Medulla oblongata (tissue), 1 donor: ENCODE measurements at regions not wholly inside any gene's neighbourhood (a gene's known extent, or its start where the extent isn't known, plus 50 kb on each side); places are given as distances from the start of the nearest gene placed in this dataset.
"Not testable (repeated sequence)": the region's sequence is repeated elsewhere in the genome, so short reads cannot be mapped to it uniquely, and the experiment has no call there.

Source experiments
- DNase-seq: peaks from one replicate; pipeline ENCODE4 v3.0.0-alpha.2; 2015; ENCODE audit errors: extremely low spot score

DNA sequence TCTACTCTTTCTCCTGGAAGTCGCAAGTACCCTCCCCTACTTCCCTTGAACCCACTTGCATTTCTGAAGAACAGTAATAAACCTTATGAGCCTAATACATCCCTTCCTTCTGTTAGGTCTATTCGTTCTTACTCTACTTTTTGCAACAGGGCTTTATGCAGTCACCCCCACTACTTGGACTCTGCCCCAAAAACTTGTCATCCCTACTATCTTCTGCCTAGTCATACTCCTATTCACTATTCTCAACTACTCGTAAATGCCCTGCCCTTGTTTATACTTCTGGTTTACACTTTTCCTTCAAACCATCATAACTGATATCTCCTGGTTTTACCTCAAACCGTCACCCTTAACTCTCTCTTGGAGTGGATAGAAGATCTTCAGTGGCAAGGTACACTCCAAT lies 55.2 kb upstream of the SLIT2 start:
- DNase-seq = no peak

DNA sequence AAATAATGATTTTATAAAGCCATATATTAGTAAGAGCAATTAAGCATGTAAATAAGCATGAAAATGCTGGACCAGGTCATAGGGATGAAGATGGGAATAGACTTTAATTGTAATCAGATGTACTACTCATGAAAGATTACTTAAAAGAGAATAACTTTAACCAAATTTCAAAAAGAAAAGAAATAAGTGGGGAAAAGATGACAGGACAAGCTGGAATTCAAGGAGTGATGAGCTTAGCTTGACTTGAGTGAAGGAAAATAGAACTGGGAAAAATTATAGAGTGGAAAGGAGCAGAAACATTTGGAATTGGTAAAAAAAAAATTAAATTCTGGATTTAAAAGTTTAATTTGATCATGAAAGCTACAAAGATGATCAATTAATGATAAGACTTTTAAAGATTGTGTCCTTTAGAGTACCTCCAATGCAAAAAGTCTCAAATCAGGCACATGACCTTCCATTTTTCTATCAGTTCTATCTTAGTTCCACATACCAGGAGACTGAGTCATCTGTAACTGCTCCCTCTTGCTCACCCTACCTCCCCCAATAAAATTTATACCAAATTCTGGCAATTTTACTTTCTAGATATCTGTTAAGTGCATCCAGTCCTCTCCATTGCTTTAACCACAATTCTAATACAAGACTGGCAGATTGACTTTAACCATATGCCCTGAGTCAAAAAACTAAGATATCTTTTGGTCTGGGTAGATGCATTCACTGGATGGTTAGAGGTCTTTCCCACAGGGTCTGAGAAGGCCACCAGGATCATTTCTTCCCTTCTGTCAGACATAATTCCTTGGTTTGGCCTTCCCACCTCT lies 56.4 kb upstream of the SLIT2 start:
- no peak for DNase-seq

DNA sequence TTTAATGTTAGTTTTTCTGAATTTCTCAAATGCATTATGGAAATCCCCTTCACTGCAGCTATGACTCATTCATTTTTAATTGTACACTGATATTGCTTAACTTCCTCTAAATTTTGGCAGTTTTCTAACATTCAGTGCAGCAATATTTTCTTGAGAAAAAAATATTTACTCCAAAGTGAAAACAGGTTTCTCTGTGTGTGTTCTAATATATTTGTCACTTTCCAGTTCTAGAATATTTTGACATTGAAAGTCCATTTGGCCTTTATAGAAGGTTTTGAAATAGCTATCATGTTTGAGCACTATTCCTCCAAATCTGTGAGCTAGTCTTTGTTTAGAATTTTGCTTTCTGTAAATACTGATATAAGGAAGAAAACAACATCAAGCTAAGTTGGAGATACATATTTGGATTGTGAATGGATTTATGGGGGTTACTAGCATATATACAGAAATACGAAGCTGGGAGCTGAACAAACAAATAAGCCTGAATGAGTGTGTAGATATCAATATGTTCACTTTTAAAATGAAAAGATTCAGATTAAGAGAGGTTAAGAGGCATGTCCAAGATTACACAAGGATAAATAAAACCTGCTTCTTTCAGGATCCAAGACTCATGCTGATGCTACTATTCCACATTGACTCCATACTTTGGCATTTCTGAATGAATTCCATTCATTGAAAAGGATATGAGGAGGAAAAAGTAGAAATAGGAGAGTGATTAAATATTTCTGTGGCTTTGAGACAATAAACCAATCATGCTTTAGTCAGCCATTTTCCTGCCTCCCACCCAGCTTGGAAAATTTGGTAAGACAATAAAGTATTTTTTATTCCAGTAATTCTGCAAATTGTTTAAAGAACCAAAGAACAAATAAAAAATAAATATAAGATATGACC lies 57.3 kb upstream of the SLIT2 start:
- DNase-seq = no peak

DNA sequence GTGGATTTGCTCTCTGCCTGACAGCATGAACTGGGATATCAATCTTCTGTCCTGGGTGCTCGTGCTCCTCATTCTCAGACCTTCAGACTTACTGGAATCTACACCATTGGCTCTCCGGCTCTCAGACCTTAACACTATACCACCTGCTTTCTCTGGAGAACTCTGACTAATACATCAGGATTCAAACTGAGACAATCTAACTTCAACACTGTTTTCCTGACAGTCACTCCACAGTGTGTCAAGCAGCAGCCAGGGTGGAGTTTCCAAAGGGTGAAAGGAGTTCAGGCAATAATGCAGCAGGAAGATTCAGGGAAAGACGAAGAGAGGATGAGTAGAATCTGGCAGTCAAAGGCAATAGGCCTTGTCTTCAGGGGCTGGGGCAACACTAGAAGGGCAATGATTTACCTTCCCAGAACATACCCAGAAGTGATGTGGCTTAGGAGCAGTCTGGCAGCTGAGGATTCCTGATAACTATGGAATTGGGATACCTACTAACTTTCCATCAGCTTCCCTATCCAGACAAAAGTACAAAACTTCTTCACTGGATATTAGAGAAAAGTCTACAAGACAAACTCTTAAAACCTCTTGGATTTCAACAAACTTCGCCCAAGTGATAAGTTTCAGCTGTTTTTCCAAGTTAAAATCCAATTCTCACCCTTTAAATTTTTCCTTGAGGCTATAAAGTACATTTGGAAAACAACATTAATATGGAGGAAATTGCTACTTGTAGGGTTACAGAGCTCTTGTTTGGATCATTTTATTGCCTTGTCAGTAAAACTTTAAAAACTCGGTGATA lies 58.4 kb upstream of the SLIT2 start:
- no peak for DNase-seq

DNA sequence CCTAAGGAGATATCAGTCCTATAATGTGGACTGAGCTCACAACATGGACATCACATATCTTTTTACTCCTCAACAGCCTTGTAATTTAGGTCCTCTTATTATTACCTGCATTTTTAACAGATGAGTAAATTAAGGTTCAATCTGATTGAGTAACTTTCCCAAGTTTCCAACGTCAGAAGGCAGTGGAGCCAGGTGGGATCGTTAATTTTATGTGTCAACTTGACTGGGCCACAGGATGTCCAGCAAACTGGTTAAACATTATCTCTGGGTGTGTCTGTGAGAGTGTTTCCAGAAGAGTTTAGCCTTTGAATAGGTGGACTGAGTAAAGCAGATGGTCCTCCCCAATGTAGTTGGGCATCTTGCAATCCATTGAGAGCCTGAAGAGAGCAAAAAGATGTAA lies 59.0 kb upstream of the SLIT2 start:
- no peak for DNase-seq

DNA sequence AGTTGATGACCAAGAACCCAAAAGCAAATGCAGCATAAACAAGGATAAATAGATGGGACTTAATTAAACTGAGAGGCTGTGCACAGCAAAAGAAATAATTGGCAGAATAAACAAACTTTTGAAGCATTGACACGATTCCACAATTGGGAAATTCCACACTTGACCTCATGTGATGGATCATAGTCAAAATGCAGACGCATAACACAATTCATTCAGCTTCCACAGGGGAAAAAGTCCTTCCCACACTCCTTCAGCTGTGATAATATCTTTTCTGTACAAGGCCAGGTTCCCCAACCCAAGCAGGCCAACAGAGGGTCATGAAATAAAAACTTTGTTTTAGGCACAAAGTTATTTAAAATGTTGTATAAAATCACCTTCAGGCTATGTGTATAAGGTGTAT lies 66.6 kb upstream of the SLIT2 start:
- DNase-seq = no peak

DNA sequence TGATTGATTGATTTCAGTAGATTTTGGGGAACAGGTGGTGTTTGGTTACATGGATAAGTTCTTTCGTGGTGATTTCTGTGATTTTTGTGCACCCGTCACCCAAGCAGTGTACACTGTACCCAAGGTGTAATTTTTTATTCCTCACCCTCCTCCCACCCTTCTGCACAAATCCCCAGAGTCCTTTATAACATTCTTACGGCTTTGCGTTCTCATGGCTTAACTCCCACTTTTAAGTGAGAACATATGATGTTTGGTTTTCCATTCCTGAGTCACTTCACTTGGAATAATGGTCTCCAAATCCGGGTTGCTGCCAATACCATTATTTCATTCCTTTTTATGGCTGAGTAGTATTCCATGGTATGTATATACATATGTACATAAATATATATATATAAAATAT lies 68.6 kb upstream of the SLIT2 start:
- DNase-seq = not testable (repeated sequence)

DNA sequence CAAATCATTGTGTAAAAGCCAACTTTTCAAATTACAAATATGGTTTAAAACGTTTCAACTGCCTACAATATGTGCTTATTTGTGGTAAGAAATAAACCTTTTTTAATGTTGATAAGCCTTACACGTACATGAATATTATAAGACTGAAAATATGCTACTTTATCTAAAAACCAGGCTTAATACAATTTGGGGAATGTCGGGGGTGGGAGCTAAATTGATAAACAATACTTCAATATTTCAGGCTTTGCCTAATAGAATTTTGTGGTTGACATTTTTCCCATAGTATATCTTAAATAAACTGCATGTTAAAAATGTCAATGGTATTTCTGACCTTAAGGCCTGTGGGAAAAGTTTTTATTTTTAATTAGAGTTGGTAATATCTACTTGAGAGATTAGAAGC lies 69.8 kb upstream of the SLIT2 start:
- no peak for DNase-seq

DNA sequence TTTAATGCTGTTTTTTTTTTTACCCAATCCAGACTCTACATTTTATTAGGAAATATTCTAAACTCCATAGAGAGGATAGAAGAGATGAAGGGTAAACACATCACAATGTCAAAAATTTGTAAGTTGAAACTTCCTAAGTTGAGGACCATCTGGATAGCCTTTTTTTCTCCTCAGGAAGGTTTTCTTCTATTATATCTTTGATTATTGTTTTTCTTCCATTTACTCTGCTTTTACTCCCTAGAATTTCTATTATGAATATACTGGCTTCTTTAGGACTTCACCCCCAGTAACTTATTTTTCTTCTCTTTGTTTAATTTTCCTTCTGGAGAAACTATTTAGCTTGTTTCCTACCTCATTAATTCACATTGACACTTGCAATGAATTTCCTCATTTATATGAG lies 71.2 kb upstream of the SLIT2 start:
- no peak for DNase-seq

DNA sequence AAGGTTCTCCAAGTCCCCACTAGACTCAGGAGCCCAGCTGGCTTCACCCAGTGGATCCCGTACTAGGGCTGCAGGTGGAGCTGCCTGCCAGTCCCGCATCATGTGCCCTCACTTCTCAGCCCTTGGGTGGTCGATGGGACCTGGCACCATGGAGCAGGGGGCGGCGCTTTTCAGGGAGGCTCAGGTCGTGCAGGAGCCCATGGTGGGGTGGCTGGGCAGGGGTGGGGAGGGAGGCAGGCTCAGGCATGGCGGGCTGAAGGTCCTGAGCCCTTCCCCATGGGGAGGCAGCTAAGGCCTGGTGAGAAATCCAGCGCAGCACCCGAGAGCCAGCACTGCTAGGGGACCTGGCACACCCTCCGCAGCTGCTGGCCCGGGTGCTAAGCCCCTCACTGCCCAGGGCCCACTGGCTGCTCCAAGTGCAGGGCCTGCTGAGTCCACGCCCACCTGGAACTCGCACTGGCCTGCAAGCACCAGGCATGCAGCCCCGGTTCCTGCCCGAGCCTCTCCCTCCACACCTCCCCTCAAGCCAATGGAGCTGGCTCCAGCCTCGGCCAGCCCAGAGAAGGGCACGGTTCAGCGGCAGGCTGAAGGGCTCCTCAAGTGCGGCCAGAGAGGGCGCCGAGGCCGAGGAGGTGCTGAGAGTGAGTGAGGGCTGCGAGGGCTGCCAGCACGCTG lies 72.7 kb upstream of the SLIT2 start:
- no peak for DNase-seq

DNA sequence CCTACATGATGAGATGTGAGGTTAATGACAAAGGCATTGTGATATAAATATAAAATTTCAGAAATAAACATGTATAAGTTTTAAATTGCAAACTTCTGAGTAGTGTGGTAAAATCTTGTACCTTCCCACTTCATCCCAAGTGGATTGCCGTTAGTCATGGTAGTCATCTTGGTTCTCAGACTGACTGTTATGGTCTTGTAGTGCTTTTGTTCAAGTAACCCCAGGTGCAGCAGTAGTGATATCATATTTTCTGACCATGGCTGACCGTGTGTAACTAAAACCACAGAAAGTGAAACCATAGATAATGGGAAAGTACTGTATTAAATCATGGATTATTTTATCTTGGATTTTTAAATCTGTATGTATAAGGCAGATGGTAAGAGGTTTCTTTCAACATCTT lies 74.8 kb upstream of the SLIT2 start:
- no peak for DNase-seq

DNA sequence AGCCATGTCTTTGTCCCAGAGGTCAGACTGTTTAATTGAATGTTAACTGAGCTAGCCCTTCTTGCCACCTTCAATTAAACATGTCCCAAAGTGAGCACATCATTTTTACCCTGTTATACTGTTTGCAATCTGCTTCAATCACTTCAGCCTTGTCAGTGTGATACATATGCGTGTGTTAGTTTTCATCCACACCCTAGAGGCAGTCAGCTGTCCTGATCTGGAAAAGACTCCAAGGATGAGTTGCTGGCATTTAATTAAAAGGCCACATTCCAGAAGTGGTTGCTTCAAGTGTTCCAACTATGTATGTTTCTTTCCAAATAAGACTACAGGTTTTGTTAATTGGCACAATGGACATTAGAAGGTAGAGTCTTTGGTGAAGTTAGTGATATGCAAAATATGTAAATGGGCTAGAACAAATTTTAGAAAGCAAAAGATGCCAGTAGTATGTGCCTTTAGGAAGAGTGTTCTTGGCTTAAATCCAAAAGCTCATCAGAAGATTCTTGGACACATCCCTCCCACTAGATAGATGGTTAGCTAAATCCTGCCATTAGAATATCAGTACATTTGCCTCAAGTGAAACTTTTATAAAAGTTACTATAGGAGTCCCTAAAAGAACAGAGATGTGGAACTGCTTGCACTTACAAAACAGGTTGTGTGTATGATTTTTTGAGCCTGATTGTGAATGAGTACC lies 79.5 kb upstream of the SLIT2 start:
- DNase-seq = no peak

DNA sequence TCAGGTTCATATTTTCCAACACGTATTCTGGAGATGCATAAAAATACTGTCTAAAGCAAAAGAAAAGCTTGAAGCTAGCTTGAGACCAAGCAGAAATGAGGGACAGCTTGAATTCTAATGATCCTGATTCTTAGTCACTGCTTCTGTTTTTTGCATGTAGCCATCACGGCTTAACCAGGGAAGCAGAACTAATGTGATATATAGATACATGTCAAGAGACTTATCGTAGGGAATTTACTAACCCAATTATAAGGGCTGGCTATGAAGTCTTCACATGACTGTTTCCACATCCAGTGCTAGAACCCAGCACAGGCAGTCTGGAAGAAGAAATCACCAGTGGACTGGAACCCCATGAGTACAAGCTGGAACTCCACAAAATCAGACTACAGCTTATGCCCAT lies 85.2 kb upstream of the SLIT2 start:
- DNase-seq = no peak

DNA sequence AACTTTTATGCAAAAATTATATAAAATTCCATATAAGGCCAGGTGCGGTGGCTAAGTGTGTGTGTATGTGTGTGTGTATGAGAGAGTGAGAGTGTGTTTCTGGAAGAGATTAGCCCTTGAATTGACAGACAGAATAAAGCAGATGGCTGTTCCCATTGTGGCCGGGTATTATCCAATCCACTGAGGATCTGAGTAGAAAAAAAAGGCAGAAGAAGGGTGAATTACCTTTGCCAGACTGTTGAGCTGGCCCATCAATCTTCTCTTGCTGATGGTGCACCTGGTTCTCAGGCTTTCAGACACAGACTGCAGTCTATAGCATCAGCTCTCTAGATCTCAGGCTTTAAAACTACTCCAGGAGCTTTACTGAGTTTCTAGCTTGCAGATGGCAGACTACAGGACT lies 92.2 kb upstream of the SLIT2 start:
- no peak for DNase-seq

DNA sequence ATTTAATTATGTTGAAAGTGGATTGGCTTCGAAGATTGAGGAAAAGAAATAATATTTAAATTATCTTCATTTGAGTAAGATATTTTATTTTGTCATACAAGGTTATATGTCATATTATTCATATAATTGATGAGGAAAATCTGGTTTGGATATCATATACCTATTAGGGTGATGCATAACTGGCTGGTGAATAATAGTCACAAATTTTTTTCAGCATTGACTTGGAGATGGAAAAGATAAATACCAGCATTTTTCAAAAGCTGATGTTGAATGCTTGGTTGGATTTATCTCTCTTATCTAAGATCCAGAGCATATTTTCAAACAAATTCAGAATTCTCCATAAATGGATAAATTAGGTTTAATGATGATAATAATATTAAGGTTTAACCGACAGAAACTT lies 93.5 kb upstream of the SLIT2 start:
- no peak for DNase-seq

DNA sequence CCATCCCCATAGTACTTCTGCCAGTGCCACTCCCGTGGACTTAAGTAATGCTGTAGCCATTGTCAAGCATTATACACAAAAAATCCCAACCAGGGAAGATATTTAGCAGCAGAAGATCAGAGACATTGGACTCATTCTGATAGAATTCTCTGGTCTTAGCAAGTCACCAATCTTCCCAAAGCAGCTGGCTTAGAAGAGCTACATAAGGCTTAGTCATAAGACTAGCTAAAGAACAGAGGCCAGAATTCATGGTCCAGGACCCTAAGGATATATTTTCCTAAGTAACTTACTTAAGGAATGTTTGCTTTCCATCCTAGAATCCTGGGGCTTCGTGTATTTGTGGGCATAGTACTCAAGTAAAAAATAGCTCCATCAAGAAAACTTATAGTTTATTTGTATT lies 100.3 kb upstream of the SLIT2 start:
- no peak for DNase-seq

DNA sequence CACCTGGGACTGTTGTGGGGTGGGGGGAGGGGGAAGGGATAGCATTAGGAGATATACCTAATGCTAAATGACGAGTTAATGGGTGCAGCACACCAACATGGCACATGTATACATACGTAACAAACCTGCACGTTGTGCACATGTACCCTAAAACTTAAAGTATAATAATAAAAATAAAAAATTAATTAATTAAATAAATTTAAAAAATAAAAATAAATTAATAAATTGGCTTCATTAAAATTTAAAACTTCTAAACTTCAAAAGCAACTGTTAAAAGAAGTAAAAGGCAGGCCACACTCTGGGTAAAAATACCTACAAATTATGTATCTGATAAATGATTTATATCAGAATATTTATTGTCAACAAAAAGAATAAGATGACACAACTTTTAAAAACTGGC lies 102.6 kb upstream of the SLIT2 start:
- not testable (repeated sequence) for DNase-seq

DNA sequence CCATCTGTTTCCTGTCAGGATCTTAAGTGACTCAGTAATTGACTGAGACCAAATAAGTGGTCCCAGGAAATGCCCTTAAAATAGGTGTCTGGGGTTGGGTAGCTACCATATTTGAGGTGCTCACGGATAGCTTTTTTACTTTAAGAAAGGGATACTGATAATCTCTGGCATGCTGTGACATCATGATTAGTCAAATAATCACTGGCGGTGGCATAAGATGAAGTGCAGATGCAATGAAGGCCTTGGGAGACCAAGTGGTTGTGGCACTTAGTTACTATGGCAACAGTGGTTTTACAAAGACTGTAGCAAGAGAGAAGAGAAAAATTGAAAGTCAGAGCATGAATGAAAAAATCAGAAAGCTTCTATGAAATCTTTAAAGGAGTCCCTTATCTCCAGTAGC lies 114.5 kb upstream of the SLIT2 start:
- no peak for DNase-seq

DNA sequence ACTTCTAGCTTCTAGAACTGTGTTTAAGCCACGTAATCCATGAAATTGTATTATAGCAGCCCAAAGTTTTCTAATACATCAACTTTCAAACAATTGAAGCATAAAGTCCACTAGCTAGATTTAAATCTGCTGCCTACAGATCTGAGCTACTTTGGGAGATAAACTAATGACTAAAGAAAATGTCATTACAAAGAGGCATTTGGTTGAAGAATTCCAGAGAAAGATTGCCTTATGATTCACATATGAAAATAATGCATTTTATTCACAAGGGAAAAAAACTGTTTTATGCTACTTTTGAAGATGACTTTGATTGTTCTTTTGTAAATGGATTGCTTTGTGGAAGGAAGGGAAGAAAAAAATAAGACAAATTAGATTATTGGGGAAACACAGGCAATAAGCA lies 124.1 kb upstream of the SLIT2 start:
- no peak for DNase-seq

DNA sequence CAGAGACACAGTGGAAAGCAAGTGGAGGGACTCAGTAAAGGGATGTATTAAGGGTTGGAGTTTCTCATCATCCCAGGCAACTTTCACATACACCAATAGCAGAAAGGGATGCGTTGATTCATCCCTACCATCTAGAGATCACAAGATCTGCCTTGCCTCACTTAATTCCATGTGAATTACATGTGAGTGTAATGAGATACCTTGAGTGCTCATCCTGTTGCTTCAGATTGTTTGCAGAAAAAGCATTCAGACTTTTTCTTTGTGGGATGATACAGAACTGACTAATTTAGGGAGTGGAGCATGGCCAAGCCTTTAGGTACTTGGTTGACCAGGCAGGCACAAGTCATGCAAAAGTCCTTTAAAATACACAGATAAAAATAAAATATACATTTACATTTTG lies 124.8 kb upstream of the SLIT2 start:
- DNase-seq = no peak

DNA sequence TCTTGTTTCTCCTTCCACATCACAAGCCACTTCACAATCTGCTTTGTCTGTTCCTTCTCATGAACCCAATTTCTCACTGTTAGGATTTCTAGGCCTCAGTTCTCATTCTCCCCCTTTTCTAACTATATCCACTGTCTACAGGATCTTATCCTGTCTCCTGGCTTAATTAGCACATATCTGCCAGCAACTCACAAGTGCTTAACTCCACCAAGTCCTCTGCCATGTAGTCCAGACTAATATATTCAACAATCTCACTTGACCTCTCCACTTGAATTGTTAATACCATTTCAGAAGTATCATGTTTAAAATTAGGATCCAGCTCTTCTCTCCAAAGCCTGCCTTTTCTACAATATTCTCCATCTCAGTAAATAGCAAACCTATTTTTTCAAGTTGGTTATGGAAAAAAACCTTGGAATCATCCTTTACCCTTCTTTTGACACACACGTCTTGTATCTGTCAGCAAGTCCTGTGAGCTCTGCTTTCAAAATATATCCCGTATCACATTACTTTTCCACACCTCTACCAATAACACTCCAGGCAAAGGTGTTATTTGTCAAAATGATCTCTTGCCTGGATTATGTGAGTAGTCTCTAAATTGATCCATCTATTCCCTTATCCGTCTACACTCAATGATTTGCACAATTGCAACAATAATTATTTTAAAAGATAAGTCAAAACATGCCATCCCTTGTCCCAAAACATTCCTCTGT lies 127.2 kb upstream of the SLIT2 start:
- no peak for DNase-seq
